ENCODE measurements at regions not wholly inside any gene's neighbourhood (a gene's known extent, or its start where the extent isn't known, plus 50 kb on each side); places are given as distances from the start of the nearest gene placed in this dataset.
"Not testable (repeated sequence)": the region's sequence is repeated elsewhere in the genome, so short reads cannot be mapped to it uniquely, and the experiment has no call there.

DNA sequence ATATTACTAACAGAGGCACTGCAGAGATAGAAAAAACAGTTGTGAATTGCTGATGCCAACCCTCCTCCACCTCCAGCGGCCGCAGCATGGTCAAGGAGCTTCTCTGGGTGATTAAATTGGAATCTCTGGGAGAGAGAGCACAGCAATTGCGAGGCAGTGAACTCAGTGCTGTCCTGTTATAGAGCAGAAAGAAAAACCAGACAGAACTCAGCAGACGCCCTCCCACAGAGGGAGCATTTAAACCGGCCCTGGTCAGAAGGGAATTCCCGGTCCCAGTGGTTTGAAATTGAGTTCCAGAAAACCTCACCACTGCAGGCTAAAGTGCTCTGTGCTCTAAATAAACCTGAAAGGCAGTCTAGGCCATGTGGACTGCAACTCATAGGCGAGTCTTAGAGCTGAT lies 175.4 kb downstream of the SQOR start:
- no peak for DNase-seq (ENCODE audit: low read depth in 2 of 2)

DNA sequence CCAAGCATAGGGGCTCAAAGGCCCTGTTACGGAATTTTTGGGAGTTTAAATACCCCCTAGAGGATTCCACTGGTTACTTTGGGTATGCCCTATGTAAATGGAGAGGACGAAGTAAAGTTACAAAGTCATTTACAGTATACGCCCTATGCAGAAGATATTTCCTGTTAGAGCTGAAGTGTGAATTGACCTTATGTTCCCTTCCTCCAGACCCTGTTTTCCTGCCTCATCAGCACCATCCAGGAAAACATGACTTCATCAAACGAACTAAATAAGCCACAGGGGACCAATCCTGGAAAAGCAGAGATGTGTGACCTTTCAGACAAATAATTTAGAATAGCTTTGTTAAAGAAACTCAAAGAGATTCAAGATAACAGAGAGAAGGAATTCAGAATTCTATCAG lies 177.4 kb downstream of the SQOR start:
- DNase-seq (ENCODE audit: low read depth in 2 of 2): no peak

DNA sequence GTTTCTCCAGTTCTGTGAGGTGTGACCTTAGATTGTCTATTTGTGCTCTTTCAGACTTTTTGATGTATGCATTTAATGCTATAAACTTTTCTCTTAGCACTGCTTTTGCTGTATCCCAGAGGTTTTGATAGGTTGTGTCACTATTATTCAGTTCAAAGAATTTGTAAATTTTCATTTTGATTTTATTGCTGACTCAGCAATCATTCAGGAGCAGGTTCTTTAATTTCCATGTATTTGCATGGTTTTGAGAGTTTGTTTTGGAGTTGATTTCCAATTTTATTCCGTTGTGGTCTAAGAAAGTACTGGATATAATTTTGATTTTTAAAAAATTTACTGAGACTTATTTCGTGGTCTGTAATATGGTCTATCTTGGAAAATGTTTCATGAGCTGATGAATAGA lies 182.7 kb downstream of the SQOR start:
- DNase-seq (ENCODE audit: low read depth in 2 of 2): not testable (repeated sequence)

DNA sequence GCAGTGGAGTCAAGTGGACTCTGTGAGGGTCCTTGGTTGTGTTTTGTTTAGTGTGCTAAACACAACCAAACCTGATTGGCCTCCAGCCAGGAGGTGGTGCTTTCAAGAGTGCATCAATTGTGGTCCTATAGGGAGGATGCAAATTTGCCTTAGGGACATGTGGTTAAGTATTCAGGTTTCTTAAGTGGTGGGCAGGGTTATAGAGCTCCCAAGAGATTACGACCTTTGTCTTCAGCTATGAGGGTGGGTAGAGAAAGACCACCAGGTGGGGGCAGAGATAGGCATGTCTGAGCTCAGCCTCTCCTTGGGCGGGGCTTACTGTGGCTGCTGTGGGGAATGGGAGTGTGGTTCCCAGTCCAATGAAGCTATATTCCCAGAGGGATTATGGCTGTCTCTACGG lies 186.6 kb downstream of the SQOR start:
- DNase-seq (ENCODE audit: low read depth in 2 of 2): no peak

DNA sequence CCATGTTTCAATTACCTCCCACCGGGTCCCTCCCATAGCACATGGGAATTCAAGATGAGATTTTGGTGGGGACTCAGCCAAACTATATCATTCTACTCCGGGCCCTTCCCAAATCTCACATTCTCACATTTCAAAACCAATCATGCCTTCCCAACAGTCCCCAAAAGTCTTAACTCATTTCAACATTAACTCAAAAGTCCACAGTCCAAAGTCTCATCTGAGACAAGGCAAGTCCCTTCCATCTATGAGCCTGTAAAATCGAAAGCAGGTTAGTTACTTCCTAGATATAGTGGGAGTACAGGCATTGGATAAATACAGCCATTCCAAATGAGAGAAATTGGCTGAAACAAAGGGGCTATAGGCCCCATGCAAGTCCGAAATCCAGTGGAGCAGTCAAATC lies 188.1 kb downstream of the SQOR start:
- not testable (repeated sequence) for DNase-seq (ENCODE audit: low read depth in 2 of 2)

DNA sequence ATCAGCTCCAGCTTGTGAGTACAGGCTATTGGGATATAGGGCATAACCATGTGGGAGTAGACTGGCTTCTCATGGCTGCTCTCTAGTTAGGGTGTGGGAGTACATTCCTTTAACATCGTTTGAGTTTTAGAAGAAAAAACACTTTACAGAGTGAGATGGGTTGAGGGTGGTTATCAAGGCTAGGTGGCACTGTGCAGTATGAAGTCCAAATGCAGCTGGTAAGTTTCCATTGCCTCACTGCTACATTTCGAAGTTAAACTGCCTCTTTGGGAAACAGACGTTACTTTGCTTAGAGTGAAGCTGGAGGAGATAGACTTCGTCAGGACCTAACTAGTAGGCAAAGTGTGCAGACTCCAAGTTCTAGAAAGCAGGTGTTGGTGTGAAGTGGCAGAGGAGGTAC lies 192.4 kb downstream of the SQOR start:
- no peak for DNase-seq (ENCODE audit: low read depth in 2 of 2)

DNA sequence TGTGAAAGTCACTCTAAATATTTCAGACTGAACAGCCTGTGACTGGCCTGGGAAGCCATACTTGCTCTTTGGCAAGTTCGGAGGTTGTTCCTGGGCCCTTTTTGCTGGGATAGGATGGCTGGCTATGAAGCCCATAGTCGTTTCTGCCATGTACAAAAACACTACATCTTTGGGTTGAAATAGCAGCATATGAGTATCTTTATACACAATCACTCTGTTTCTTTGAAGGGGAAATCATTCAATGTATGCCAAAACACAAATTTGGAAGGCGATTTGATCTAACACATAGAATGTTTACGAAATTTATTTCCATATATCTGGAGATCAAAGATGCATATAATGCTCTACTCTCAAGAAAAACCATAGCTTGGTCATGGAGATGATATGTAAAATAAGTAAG lies 192.9 kb downstream of the SQOR start:
- DNase-seq (ENCODE audit: low read depth in 2 of 2): no peak

DNA sequence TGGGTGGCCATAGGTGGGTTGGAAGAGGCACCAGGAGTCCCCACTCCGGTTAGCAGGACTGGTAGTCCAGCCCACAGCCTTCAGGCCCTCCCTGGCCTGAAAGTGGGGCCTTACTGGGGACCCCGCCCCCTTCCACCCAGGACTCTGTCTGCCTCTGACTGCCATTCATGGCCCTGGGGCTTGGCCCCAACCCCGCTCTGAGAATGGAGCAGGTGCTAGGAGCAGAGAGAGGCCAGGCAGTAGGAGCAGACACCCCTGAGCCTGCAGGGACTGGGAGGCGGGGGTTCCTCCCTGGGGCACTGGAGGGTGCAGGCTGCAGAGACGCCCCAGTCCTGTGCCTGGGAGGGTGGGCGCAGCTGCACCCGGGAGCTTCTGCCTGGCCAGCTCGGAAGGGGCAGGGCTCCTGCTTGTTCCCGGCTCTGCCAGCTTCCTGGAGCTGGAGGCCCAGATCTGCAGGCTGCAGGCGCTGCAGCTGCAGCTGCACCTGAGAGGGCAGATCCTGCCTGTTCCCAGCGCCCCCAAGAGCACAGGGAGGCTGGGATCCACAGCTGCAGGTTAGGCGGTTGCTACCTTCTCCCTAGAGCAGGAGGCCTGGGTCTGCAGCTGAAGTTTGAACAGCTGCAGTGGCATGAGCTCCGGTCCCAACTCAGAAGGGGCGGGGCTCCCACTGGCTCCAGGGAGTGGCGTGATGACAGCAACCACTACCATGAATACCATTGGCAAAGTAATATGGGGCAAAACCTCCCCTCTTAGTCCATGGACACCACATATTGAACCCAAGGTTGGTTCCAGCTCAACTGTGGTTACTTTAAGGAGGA lies 194.7 kb downstream of the SQOR start:
- no peak for DNase-seq (ENCODE audit: low read depth in 2 of 2)

DNA sequence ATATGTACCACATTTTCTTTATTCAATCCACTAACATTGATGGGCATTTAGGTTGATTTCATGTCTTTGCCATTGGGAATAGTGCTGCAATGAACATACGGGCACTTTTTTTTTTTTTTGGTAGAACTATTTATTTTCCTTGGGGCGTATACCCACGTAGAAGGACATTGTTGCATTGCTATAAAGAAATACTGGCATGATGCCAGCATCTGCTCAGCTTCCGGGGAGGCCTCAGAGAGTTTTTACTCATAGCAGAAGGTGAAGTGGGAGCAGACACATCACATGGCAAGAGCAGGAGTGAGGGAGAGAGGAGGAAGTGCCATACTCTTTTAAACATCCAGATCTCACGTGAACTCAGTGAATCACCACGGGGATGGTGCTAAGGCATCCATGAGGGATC lies 197.0 kb downstream of the SQOR start:
- DNase-seq (ENCODE audit: low read depth in 2 of 2): no peak

DNA sequence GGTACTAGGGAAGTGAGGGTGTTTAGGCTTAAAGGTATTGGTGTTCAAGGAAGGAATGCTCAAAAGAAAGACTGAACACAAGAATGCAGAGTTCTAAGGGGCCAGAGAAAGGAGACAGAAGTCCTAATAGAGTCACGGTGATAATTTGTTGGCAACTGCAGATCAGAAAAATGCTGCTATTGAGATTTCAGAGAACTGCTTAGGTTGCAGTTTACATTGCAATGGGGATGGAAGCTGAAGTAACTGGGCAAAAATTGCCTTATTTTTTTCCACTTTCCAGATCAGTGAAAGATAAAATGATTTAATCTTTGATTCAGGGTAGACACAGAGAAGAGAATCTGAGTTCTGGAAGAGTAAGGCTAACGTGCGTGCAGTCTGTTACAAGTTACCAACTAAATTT lies 199.8 kb downstream of the SQOR start:
- DNase-seq (ENCODE audit: low read depth in 2 of 2): no peak

DNA sequence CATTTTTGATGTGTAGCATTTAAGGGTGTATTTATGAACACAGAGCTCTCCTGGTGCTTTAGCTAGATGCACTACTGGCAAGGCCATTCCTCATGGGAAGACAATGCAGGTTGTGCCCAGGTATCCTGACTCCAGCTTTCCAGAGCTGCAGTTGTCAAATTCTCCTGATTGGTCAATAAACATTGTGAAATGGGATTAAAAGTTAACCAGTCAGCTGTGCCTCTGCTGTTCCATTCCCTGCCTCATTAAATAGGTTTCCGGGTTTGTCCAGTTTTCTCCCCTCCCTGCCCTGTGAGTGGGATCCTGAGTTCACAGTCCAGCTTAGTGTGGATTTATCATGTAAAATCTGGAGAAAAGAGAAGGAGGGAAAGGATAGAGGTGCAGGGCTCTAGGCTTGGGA lies 207.3 kb downstream of the SQOR start:
- no peak for DNase-seq (ENCODE audit: low read depth in 2 of 2)

DNA sequence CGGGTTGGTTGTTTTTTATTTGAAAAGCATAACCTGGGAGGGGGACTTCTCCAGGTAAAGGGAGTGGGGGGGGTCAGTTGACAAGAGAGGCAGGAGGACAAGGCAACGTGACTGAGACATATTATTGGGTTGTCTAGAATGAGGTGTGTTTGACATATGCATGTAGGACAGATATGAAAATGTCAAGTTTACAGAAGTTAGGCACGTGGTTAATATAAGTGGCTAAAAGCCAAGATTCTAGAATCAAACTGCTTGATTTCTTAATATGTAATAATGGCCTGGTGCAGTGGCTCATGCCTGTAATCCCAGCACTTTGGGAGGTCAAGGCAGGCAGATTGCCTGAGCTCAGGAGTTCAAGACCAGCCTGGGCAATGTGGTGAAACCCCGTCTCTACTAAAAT lies 212.8 kb downstream of the SQOR start:
- DNase-seq (ENCODE audit: low read depth in 2 of 2): no peak

DNA sequence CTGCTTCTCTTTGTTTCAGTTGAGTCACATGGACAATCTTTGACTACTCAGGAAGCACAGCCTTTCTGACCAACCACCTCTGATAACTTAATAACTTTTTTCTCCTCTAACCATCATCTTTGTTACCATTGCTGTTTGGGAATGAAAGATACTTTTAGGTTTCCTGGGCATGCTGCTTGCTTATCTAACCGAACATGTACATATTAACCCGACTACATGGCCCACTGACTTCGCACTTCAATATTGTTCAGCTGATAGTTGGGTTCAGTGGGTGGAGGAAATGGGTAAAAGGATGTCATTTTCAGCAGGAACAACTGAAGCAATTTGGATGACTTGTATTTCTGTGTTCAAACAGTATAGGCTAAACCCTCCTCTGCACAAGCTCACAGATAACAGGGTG lies 214.3 kb downstream of the SQOR start:
- DNase-seq (ENCODE audit: low read depth in 2 of 2): no peak

DNA sequence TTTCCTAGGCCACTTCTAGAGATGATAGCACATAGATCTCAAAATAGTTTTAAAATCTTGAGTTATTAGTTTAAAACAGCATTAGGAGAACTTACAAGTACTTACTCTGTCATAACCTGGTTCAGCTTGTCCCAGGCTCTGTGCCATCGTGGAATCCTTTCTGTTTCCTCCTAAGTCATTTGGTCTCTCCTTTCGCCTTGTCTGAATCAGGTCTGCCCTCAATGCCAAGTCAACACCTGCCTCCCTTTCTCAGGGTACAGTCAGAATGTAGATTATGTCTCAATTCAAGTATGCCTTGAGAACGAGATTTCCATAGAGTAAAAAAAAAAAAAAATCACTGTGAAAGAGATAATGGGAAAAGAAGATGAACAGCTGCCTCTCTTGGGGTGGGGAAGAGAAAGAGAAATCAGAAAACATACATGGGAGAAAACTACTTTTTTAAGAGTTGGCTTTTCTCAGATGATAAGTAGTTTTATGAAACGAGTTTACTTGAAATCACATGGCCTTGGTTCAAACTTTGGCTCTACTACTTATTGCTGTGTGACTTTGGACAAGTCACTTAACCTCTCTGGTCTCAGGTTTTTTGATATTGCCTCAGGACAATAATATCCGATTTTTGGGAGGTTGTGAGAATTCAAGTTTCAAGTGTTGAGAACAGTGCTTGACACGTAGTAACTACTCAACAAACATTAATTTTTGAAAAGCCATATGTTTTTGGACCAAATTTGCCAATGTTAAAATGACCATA lies 219.8 kb downstream of the SQOR start:
- DNase-seq (ENCODE audit: low read depth in 2 of 2): no peak

DNA sequence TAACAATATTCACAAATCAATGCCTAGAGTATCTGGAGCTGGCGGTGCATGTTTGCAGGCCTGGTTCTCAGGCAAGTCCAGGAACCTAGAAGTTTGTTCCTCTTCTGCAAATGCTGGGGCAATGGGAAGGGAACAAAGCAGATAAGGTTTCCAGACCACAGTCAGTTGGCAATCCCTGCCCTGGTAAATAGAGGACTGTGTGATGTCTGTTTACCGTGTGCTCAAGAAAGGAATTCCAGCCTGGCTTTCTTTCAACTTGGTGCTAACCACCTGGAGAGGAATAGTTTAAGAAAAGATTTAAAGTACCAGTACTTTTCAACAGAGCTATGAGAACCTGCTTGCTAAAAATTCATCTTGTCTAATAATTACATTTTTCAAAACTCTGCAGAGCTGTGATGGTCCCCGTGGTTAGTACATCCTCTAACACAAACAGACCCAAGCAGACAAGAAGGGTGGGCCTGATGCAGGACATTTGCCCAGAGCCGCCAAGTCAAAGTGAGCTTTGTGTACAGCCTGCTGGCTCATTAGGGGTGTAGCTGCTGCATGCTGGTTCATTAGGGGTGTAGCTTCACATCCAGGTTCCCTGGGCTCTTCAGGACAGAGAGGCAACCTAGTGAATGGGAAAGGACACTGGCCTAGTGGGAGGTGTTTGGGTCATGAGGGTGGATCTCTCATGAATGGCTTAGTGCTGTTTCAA lies 220.5 kb downstream of the SQOR start:
- DNase-seq (ENCODE audit: low read depth in 2 of 2): no peak

DNA sequence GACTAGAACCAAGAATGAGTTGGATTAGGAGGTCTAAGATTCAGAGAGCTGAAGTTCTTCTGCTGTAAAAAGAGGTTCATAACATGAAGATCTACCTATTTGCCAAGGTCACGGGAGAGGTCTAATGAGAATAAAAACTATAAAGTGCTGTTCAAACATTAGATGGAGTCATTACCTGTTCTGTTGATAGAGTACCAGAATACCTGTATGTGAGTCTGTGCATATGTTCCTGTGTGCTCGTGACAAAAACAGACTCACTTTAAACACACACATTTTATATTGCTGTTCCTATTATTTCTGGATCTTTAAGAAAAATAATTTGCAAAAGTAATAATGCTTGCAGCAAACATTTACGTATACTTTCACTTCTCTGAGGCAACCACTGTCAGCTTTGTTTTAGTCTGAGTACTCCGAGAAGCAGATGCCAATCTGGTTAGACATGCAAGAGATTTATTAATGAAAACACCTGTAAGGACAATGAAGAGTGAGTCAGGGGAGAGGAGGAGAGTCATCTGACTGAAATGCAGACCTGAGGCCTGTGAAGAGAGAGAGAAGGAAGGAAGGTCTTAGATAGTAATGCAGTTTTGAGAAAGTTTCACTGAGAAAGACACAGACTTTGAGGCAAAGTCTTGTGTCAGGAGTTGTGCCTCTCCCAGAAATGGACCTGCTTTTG lies 221.2 kb downstream of the SQOR start:
- DNase-seq (ENCODE audit: low read depth in 2 of 2): no peak

DNA sequence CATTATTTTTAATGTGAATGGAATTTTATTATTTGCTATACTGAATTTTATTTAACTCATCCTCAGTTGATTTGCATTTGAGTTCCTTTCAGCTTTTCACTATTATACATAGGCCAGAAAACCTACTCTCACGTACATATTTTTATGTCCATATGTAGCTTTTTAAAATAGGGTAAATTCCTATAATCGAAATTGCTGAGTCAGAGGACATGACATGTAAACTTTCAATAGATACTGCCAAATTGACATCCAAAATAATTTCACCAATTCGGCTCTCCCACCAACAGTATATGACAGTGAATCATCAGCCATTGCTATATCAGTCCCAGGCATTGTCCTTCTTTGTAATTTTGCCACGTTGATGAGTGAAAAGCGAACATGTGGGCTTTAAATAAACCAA lies 222.5 kb downstream of the SQOR start:
- no peak for DNase-seq (ENCODE audit: low read depth in 2 of 2)

DNA sequence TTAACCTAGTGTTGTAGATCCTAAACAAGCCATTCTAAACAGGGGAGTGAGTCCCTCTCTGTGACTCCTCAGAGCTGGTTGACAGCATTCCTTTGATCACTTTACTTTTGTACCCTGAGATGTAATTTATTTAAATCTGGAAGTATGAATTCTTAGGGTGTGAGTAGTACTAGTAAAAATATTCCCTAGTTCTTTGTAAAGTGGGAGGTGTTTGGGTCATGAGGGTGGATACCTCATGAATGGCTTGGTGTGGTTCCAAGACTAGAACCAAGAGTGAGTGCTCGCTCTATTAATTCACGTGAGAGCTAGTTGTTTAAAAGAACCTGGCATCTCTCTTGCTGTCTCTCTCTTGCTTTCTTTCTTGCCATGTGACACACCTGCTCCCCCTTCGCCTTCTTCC lies 223.7 kb downstream of the SQOR start:
- no peak for DNase-seq (ENCODE audit: low read depth in 2 of 2)

DNA sequence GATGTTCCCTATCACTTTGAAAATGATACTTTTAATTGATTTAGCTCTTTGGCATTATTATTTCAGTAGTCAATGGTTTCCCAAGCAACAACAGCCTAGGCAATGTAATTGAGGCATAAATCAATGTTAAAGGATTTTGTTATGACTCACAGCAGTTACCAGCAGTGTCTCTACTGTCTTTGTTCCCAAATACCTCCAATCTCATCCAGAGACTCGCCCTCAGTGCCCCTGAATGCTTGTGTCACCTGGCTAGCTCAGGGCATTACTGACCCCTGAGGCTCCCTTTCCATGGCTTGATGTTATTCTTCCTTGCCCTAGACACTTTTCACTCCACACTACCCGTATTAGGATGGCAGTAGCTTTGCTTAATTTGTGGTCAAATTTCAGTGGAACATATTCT lies 227.2 kb downstream of the SQOR start:
- no peak for DNase-seq (ENCODE audit: low read depth in 2 of 2)

DNA sequence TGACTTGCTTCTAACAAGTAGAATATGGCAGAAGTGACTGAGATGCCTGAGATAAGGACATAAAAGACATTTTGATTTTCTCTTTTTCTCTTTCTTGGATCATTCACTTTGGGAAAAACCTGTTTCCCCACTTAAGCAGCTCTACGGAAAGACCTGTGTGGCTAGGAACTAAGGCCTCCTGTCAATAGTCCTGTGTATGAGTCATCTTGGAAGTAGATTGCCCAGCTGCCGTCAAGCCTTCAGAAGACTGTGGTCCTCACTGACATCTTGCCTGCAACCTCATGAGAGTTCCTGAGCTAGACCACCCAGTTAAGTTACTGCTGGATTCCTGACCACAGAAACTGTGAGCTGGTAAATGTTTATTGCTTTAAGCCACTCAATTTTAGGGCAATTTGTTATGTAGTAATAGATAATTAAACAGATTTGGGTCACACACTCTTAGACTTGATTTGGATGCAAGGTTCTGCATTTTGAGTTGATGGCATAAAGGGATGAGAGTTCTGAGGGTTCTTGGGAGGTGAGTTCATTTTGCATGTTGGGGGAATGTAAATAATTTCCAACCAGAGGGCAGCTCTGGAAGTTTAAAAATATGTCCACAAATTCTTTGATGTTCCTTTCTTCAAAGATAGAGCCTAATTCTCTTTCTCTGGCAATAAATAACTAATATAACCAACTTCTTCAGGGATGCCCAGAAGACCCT lies 229.2 kb downstream of the SQOR start:
- DNase-seq (ENCODE audit: low read depth in 2 of 2): no peak

DNA sequence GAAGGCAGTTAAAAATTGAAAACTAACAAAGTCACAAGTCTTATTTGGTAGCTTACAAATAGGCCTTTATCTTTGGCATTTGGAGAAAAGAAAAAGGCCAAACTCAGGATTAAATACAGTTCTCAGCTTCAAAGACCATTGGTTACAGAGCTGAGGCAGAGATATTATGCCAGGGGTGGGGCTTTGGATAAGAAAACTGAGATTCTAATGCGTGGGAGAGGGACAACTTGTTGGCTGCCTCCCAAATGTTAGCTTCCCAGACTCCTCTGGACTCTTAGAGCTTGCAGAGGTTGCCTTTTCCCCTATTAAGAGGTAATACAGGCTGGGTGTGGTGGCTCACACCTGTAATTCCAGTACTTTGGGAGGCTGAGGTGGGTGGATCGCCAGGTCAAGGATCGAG lies 231.8 kb downstream of the SQOR start:
- no peak for DNase-seq (ENCODE audit: low read depth in 2 of 2)

DNA sequence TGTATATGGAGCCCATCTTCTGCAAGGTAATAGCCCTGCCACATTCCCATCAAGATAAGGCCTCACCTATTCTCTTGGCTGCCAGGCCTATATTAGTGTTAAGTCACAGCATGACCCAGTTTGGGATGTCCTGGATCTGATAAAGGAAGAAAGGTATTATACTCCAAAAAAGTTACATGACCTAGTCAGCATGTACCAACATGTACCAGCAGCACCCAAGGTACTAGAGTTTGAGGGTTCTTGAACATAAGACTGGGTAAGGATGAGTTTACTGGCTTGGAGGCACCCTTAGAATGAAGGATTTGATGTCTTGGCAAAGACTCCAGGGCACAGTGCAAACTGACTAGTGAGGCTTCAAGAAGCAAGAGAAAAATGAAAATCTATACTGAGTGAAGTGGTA lies 232.5 kb downstream of the SQOR start:
- no peak for DNase-seq (ENCODE audit: low read depth in 2 of 2)
